Endothelial cell of umbilical vein (primary cell): ENCODE measurements at regions not wholly inside any gene's neighbourhood (a gene's known extent, or its start where the extent isn't known, plus 50 kb on each side); places are given as distances from the start of the nearest gene placed in this dataset.

Experiments used
- BruUV-seq: library from RNA; stranded (reverse); fragments of 400-500 nt; replicated peaks from 2 replicates; lab custom pipeline; 2021; lab: Mats Ljungman, UMichigan
- CTCF ChIA-PET: fragments of 300-600, 350-600 bp; sonication (Branson Sonifier 250); formaldehyde crosslinking; loops from one replicate; lab custom pipeline; 2021; ENCODE audit warnings: antibody characterized with exemption, inconsistent platforms; lab: Charles Lee
- POLR2A ChIA-PET: fragments of 300-600, 350-600 bp; sonication (Branson Sonifier 250); formaldehyde crosslinking; loops from one replicate; lab custom pipeline; 2021; ENCODE audit warnings: antibody characterized with exemption, inconsistent platforms; lab: Charles Lee
- DNase-seq: peaks from one replicate; pipeline ENCODE4 v3.0.0-alpha.2; 2011; ENCODE audit warnings: low read depth, low spot score
- FAIRE-seq: peaks from 2 replicates; lab custom pipeline; 2011; peaks lifted over from hg19 to GRCh38; lab: Jason Lieb, UNC
- H2AFZ ChIP-seq: 2 replicates; pipeline ENCODE4 v1.6.0; 2012; ENCODE audit warnings: low read depth, low read length, control low read depth, inconsistent platforms
- H3K27ac ChIP-seq: 2 replicates; pipeline ENCODE4 v1.5.1; 2011; ENCODE audit warnings: low read depth, mild to moderate bottlenecking, control low read depth, low read length, moderate library complexity; ENCODE audit not compliant: insufficient read depth
- H3K27me3 ChIP-seq, 2 experiments: 2 replicates each; pipeline versions ENCODE4 v1.6.0 to v1.6.1; 2011; ENCODE audit warnings: low read length in 2 of 2, mixed read lengths in 1 of 2; ENCODE audit not compliant: control insufficient read depth in 2 of 2, insufficient read depth in 2 of 2
- H3K36me3 ChIP-seq, 2 experiments: 2 replicates in 1 of 2; 3 replicates in 1 of 2; pipeline ENCODE4 v1.5.1; 2011; ENCODE audit warnings: low read length in 2 of 2, mild to moderate bottlenecking in 1 of 2, moderate library complexity in 1 of 2; ENCODE audit not compliant: control insufficient read depth in 2 of 2, insufficient read depth in 2 of 2; ENCODE audit errors: extremely low read depth in 1 of 2
- H3K4me1 ChIP-seq: 3 replicates; pipeline ENCODE4 v1.5.1; 2011; ENCODE audit warnings: mild to moderate bottlenecking, low read length; ENCODE audit not compliant: control insufficient read depth, insufficient read depth; ENCODE audit errors: extremely low read depth
- H3K4me2 ChIP-seq: 2 replicates; pipeline ENCODE4 v1.6.1; 2011; ENCODE audit warnings: low read length, control low read depth, mixed read lengths; ENCODE audit not compliant: insufficient read depth
- H3K4me3 ChIP-seq, 3 experiments: fragments of 200-600 bp in 1 of 3; sonication (generic), shearing (Covaris generic) in 1 of 3; replicated peaks in 1 of 3; 2 replicates each; pipeline ENCODE4 v1.5.1; 2011 to 2016; ENCODE audit warnings: control low read depth in 3 of 3, low read length in 3 of 3, mild to moderate bottlenecking in 2 of 3, inconsistent platforms in 1 of 3, low read depth in 1 of 3, moderate library complexity in 1 of 3; ENCODE audit not compliant: insufficient read depth in 1 of 3
- H3K79me2 ChIP-seq: 2 replicates; pipeline ENCODE4 v1.6.0; 2012; ENCODE audit warnings: low read length, inconsistent platforms; ENCODE audit not compliant: control insufficient read depth, insufficient read depth
- H3K9ac ChIP-seq: replicated peaks from 2 replicates; pipeline ENCODE3; 2011; ENCODE audit warnings: low read length, control low read depth; ENCODE audit not compliant: insufficient read depth; ENCODE audit errors: extremely low read depth
- H3K9me1 ChIP-seq: replicated peaks from 3 replicates; pipeline ENCODE4 v1.6.0; 2011; ENCODE audit warnings: mild to moderate bottlenecking, low read length; ENCODE audit not compliant: control insufficient read depth, insufficient read depth; ENCODE audit errors: extremely low read depth
- H3K9me3 ChIP-seq: replicated peaks from 2 replicates; pipeline ENCODE4 v1.5.1; 2012; ENCODE audit warnings: low read length, inconsistent platforms; ENCODE audit not compliant: control insufficient read depth, insufficient read depth
- H4K20me1 ChIP-seq: replicated peaks from 2 replicates; pipeline ENCODE3; 2011; ENCODE audit warnings: mild to moderate bottlenecking, low read length; ENCODE audit not compliant: control insufficient read depth, insufficient read depth; ENCODE audit errors: extremely low read depth
- EZH2 ChIP-seq: IDR thresholded peaks from 2 replicates; pipeline ENCODE4 v1.6.1; 2012; ENCODE audit warnings: borderline replicate concordance, low read depth, mild to moderate bottlenecking, moderate library complexity, low read length, inconsistent platforms; ENCODE audit not compliant: severe bottlenecking
- FOS ChIP-seq: IDR thresholded peaks from 2 replicates; pipeline ENCODE4 v1.6.1; 2011; ENCODE audit warnings: mild to moderate bottlenecking, low read length, moderate library complexity, borderline replicate concordance; ENCODE audit not compliant: insufficient read depth
- GATA2 ChIP-seq: IDR thresholded peaks from 2 replicates; pipeline ENCODE4 v1.7.0; 2011; ENCODE audit warnings: low read depth, mild to moderate bottlenecking, moderate library complexity, mixed read lengths, low read length; ENCODE audit not compliant: insufficient read length, insufficient read depth
- JUN ChIP-seq: IDR thresholded peaks from 2 replicates; pipeline ENCODE4 v1.6.1; 2011; ENCODE audit warnings: borderline replicate concordance, low read depth; ENCODE audit not compliant: insufficient read length, insufficient read depth
- MYC ChIP-seq: IDR thresholded peaks from one replicate; pipeline ENCODE4 v1.6.1; 2011; ENCODE audit warnings: mild to moderate bottlenecking, low read depth, low read length
- POLR2A ChIP-seq: IDR thresholded peaks from 2 replicates; pipeline ENCODE4 v1.6.1; 2012; ENCODE audit warnings: low read depth, mild to moderate bottlenecking, control low read depth, low read length
- POLR2AphosphoS5 ChIP-seq: IDR thresholded peaks from 2 replicates; pipeline ENCODE4 v1.6.1; 2012; ENCODE audit warnings: low read depth, mild to moderate bottlenecking, control low read depth, low read length, moderate library complexity; ENCODE audit not compliant: insufficient read depth
- dilution Hi-C: fragments of 300-500 bp; cut with MboI; formaldehyde crosslinking; loops from one replicate; pipeline ENCODE4 v1.15.0; 2019; ENCODE audit warnings: low sequenced_read_pairs; ENCODE audit not compliant: extremely low pct_ligation_motif_present
- intact Hi-C: fragments of 100-400 bp; cut with micrococcal nuclease; formaldehyde crosslinking; loops from one replicate; pipeline ENCODE4 v1.10.0; 2022
- TF ChIP-seq, protein P1 (sequence below): IDR thresholded peaks from 2 replicates; pipeline ENCODE4 v1.6.1; 2011; ENCODE audit not compliant: insufficient read depth, insufficient read length
- TF ChIP-seq, protein P2 (sequence below), 2 donors: IDR thresholded peaks; 1 replicate in 1 of 2; 2 replicates in 1 of 2; pipeline ENCODE4 v1.5.1; 2011; ENCODE audit warnings: low read length in 2 of 2, mild to moderate bottlenecking in 2 of 2, moderate library complexity in 2 of 2, control low read depth in 1 of 2, inconsistent platforms in 1 of 2, low read depth in 1 of 2; ENCODE audit not compliant: insufficient read depth in 1 of 2; ENCODE audit errors: extremely low read depth in 1 of 2

DNA sequence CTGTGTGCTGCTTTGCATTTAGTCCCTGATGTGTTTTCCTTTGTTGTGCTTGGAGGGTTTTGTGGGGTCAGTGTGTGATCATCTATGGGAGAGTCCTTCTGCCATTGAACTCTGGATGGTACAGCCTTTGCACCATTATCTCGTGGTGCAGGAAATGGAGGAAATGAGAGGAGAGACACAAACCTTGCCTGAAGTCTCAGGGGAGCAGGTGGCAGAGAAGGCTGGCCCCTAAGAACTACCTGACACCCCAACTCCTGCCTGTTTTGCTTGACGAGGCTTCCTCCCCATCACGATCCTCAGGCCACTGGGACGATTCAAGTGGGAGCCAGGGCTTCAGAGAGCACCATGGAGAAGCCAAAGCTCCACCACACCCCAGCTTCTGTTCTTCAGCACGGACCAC lies 1316.4 kb downstream of the TBC1D22A start:
- H4K20me1 ChIP-seq: no peaks in the 10 kb centered on the region
- peaks cover 9% of the 10 kb centered on the region for H3K9me3 ChIP-seq
- H3K4me2 ChIP-seq: no peak overlapping the region
- H3K27ac ChIP-seq: no peak overlapping the region
- BruUV-seq: no TSS peak
- no peaks in the 10 kb centered on the region for H3K4me1 ChIP-seq
- dilution Hi-C loops: no loop called here
- FAIRE-seq: no peak
- H3K79me2 ChIP-seq: no peaks in the 10 kb centered on the region
- no peak overlapping the region for H3K4me3 ChIP-seq
- H3K27me3 ChIP-seq: no peaks in the 10 kb centered on the region
- no peak for DNase-seq
- ChIA-PET CTCF (no interaction called here), POLR2A (no interaction called here)
- no peaks in the 10 kb centered on the region for H3K36me3 ChIP-seq
- H2AFZ ChIP-seq: no peak overlapping the region
- no peak overlapping the region for H3K9ac ChIP-seq
- intact Hi-C loops: no loop called here
- TF ChIP-seq, protein P1, sequence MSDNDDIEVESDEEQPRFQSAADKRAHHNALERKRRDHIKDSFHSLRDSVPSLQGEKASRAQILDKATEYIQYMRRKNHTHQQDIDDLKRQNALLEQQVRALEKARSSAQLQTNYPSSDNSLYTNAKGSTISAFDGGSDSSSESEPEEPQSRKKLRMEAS: no peak
- no peak for TF ChIP-seq MYC
- TF ChIP-seq JUN: no peak
- no peak for TF ChIP-seq POLR2A
- no peak for TF ChIP-seq POLR2AphosphoS5
- no peak for TF ChIP-seq FOS
- TF ChIP-seq, protein P2, sequence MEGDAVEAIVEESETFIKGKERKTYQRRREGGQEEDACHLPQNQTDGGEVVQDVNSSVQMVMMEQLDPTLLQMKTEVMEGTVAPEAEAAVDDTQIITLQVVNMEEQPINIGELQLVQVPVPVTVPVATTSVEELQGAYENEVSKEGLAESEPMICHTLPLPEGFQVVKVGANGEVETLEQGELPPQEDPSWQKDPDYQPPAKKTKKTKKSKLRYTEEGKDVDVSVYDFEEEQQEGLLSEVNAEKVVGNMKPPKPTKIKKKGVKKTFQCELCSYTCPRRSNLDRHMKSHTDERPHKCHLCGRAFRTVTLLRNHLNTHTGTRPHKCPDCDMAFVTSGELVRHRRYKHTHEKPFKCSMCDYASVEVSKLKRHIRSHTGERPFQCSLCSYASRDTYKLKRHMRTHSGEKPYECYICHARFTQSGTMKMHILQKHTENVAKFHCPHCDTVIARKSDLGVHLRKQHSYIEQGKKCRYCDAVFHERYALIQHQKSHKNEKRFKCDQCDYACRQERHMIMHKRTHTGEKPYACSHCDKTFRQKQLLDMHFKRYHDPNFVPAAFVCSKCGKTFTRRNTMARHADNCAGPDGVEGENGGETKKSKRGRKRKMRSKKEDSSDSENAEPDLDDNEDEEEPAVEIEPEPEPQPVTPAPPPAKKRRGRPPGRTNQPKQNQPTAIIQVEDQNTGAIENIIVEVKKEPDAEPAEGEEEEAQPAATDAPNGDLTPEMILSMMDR (IDR thresholded peaks at IDR 0.05; ENCODE audit: extremely low read depth in 1 of 2, insufficient read depth in 1 of 2, low read depth in 1 of 2, low read length in 2 of 2): no peak
- no peak for TF ChIP-seq EZH2
- no peak for TF ChIP-seq GATA2
- no peaks in the 10 kb centered on the region for H3K9me1 ChIP-seq
